Activated CD4-positive, alpha-beta T cell treated with anti-CD3 and anti-CD28 coated beads, Interleukin-2, amount 50 U/mL, for 4 hours (primary cell): ENCODE measurements at regions not wholly inside any gene's neighbourhood (a gene's known extent, or its start where the extent isn't known, plus 50 kb on each side); places are given as distances from the start of the nearest gene placed in this dataset.
"Not testable (repeated sequence)": the region's sequence is repeated elsewhere in the genome, so short reads cannot be mapped to it uniquely, and the experiment has no call there.

ENCODE experiments used
- DNase-seq, 2 experiments: peaks; one replicate each; pipeline ENCODE4 v3.0.0-alpha.2; 2020

- DNase-seq, result no peak
Observed at GRCh38 chr3:18234717-18235335, 190.3 kb downstream of the SATB1 start.

GRCh38 chr3:18233987-18234716 is 191.0 kb downstream of the SATB1 start:
- no peak for DNase-seq

DNA sequence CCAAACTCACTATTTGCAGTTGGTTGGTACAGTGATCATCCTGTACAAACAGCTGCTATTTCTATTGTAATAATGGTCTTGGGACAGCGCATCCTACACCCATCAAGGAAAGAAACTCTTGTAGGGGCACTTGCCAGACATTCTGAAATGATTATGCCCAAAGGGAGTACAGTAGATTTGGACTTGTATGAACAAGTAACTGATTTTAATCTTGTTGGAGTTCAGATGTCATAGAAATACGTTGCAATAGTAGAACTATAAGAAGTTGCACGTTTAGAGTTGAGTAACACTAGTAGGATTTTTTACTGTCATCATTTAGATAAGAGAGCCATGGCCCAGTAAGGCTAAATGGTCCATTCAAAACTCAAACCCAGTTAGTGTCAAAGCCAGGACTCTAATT is 192.8 kb downstream of the SATB1 start:
- DNase-seq, result no peak

- DNase-seq, result no peak
Observed at GRCh38 chr3:18228060-18228459, 197.1 kb downstream of the SATB1 start.

DNA sequence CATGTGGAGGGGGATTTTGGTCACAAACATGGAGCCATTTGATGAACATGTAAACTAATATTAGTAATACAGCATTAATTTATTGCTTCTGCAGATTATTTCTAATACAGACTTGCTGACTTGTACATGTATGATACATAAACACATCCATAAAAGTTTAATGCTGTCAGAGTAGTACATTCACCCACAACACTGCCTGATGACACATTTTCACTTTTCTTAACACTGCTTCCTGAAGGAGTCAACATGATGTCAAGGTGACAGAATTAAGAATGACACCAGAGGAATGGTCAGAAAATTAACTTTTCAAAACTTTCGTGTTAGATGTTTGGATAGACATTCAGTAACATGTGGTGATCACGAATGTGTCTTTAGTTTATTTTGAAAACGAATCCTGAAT is 199.4 kb downstream of the SATB1 start:
- no peak for DNase-seq

DNA sequence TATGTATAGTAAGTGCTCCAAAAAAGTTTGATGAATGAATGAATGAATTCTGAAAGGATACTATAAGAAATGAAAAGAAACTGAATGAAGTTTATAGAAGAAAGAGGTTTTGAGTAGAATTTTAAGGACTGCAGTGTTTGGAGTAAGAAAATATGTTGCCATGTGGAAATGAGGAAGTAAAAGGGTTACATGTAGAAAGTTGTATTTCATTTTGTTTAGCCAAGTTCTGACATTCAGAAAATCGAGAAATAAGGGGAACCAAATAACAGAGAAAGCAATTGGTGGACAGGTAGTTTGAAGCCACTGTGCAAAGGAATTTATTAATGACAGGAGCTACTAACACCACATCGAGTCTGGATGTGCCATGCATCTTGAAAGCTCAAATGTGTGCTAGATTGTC is 200.7 kb downstream of the SATB1 start:
- DNase-seq, result no peak

- DNase-seq, result no peak
Observed at GRCh38 chr3:18223974-18224373, 201.2 kb downstream of the SATB1 start.

- DNase-seq, result no peak
Observed at GRCh38 chr3:18223571-18223970, 201.6 kb downstream of the SATB1 start.

- no peak for DNase-seq
Observed at GRCh38 chr3:18222686-18223085, 202.5 kb downstream of the SATB1 start.

- DNase-seq, result no peak
Observed at GRCh38 chr3:18217507-18218174, 207.5 kb downstream of the SATB1 start.

GRCh38 chr3:18216996-18217395 is 208.1 kb downstream of the SATB1 start:
- DNase-seq, result no peak

- no peak for DNase-seq
Observed at GRCh38 chr3:18215639-18216038, 209.5 kb downstream of the SATB1 start.

GRCh38 chr3:18211116-18211515 is 214.0 kb downstream of the SATB1 start:
- no peak for DNase-seq

GRCh38 chr3:18208856-18209255 is 216.3 kb downstream of the SATB1 start:
- DNase-seq, result no peak

DNA sequence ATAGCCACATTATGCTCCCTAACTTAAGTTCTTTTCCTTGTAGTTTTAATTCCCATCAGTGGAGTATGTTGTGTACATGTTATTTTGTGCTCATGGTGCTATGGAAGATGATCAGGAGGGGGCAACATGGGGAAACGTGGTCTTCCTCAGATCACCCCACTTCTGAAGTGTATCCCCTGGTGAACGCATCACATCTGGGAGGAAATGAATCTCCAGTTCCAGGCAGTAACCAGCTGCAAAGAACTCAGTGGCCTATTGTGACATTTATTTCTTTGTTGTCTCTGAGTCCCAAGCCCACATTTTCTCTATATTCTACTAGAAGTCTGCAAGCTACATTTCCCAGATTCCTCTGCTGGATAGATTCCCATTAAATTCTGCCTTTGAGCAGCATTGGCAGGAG is 217.0 kb downstream of the SATB1 start:
- DNase-seq, result no peak

DNA sequence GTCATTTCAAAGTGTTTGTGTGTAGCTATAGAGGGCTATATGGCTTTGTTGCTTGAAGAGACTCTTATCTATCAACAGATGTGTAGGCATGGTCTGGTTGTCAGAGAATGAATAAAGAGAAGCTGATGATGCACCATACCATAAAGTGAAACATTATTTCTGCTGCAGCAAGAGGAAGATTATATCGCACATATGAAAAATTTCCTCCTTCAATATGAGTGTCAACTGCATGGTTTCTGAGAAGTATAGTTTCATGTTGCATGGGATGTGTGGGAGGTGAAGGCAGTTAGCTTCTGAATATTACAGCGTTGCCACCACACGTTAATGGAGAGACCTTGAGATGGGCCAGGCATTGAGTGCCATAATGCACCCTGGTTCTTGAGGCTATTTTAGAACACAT is 217.9 kb downstream of the SATB1 start:
- DNase-seq, result no peak

DNA sequence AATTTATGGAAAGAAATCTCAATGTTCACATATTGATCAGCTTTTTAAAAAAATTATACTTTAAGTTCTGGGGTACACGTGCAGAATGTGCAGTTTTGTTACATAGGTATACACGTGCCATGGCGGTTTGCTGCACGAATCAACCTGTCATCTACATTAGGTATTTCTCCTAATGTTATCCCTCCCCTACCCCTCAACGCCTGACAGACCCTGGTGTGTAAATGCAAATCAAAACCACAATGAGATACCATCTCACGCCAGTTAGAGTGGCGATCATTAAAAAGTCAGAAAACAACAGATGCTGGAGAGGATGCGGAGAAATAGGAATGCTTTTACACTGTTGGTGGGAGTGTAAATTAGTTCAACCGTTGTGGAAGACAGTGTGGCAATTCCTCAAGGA is 219.4 kb downstream of the SATB1 start:
- not testable (repeated sequence) for DNase-seq

DNA sequence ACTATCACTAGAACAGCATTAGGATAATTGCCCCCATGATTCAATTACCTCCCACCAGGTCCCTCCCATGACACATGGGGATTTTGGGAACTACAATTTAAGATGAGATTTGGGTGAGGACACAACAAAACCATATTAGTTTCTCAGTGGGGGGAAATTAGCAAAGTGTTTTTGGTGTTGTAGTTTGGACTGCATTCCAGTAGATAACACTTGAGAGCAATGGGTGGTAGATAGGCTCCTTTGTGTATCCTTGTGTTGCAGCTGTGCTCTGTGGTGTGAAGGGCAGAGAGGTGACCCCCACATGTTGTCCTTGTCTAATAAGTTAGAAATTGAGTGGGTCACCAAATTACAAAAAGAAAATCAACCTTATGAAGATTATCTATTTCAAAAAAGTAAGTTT is 223.8 kb downstream of the SATB1 start:
- DNase-seq, result no peak

DNA sequence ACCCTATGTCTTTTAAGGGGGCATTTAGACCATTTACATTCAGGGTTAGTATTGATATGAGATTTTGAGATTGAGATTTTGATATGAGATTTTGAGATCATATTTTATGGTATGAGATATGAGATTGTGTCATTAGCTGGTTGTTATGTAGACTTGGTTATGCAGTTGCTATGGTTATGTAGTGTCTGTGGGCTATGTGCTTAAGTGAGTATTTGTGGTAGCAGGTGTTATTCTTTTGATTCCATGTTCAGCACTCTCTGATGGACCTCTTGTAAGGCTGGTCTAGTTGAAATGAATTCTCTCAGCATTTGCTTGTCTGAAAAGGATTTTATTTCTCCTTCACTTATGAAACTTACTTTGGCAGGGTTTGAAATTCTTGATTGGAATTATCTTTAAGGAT is 225.4 kb downstream of the SATB1 start:
- no peak for DNase-seq

- DNase-seq, result no peak
Observed at GRCh38 chr3:18195836-18196235, 229.3 kb downstream of the SATB1 start.

DNA sequence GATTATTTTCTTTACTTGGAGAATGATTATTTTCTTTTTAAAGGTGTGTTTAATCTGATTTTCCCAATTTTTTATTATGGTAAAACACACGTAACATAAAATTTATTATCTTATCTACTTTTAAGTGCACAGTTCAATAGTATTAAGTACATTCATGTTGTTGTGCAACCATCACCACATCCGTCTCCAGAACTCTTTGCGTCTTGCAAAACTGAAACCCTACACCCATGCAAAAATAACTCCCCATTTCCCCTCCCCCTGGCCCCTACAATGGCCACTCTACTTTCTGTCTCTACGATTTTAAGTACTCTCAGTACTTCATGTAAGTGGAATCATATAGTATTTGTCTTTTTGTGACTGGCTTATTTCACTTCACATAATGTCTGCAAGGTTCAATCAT is 230.7 kb downstream of the SATB1 start:
- no peak for DNase-seq

- DNase-seq, result no peak
Observed at GRCh38 chr3:18190646-18191045, 234.5 kb downstream of the SATB1 start.

- DNase-seq, result no peak
Observed at GRCh38 chr3:18189282-18190050, 235.7 kb downstream of the SATB1 start.

GRCh38 chr3:18188491-18188890 is 236.6 kb downstream of the SATB1 start:
- no peak for DNase-seq
